CD4-positive, CD25-positive, alpha-beta regulatory T cell (primary cell): ENCODE measurements at regions not wholly inside any gene's neighbourhood (a gene's known extent, or its start where the extent isn't known, plus 50 kb on each side); places are given as distances from the start of the nearest gene placed in this dataset.
A peak's percentile ranks its signal among the peaks of the same experiment; 100 is the strongest.
"Not testable (repeated sequence)": the region's sequence is repeated elsewhere in the genome, so short reads cannot be mapped to it uniquely, and the experiment has no call there.

Source experiments
- ATAC-seq, 2 donors: fragments of 150-1000 bp; cut with Tn5 transposase; one replicate each; pipeline ENCODE4 v1.10.0; 2021; ENCODE audit warnings: low read depth in 2 of 2, moderate number of reproducible peaks in 2 of 2, moderate library complexity in 1 of 2
- DNase-seq, 3 donors: peaks; one replicate each; pipeline versions ENCODE4 v3.0.0 to v3.0.0-alpha.2; 2012 to 2022; ENCODE audit warnings: mixed read lengths in 1 of 3
- H3K27ac ChIP-seq: one replicate; pipeline ENCODE4 v1.7.0; 2013; ENCODE audit warnings: mild to moderate bottlenecking, low read length; ENCODE audit not compliant: insufficient read depth, poor library complexity, severe bottlenecking
- H3K27me3 ChIP-seq: one replicate; pipeline ENCODE4 v1.7.0; 2013; ENCODE audit warnings: low read length; ENCODE audit not compliant: control insufficient read depth, insufficient read depth
- H3K36me3 ChIP-seq: one replicate; pipeline ENCODE4 v1.7.0; 2013; ENCODE audit warnings: mild to moderate bottlenecking, low read length, moderate library complexity; ENCODE audit not compliant: control insufficient read depth, insufficient read depth
- H3K4me1 ChIP-seq: 2 replicates; pipeline ENCODE4 v1.7.0; 2013; ENCODE audit warnings: mild to moderate bottlenecking, low read length; ENCODE audit not compliant: insufficient read depth, control insufficient read depth, poor library complexity, severe bottlenecking
- H3K4me3 ChIP-seq: one replicate; pipeline ENCODE4 v1.7.0; 2013; ENCODE audit warnings: low read depth, mild to moderate bottlenecking, low read length, moderate library complexity
- H3K9me3 ChIP-seq, 2 experiments: 1 replicate in 1 of 2; 2 replicates in 1 of 2; pipeline ENCODE4 v1.7.0; 2013; ENCODE audit warnings: low read length in 2 of 2, mild to moderate bottlenecking in 1 of 2, moderate library complexity in 1 of 2; ENCODE audit not compliant: control insufficient read depth in 2 of 2
- H3K27ac Mint-ChIP-seq, 3 donors: one replicate each; pipeline ENCODE4 v1.8.0; 2020 to 2022; ENCODE audit warnings: mild to moderate bottlenecking in 3 of 3, mixed read lengths in 3 of 3, moderate library complexity in 2 of 3
- H3K27me3 Mint-ChIP-seq: one replicate; pipeline ENCODE4 v1.8.0; 2022; ENCODE audit warnings: mild to moderate bottlenecking, mixed read lengths
- H3K36me3 Mint-ChIP-seq: one replicate; pipeline ENCODE4 v1.8.0; 2020; ENCODE audit warnings: mixed read lengths
- H3K4me1 Mint-ChIP-seq, 4 donors: one replicate each; pipeline ENCODE4 v1.8.0; 2020 to 2022; ENCODE audit warnings: mixed read lengths in 4 of 4, mild to moderate bottlenecking in 1 of 4
- H3K4me3 Mint-ChIP-seq, 4 donors: one replicate each; pipeline ENCODE4 v1.8.0; 2020 to 2022; ENCODE audit warnings: mild to moderate bottlenecking in 4 of 4, mixed read lengths in 4 of 4, moderate library complexity in 3 of 4
- H3K9me3 Mint-ChIP-seq, 7 donors: one replicate each; pipeline ENCODE4 v1.8.0; 2020 to 2022; ENCODE audit warnings: mixed read lengths in 7 of 7, mild to moderate bottlenecking in 3 of 7, moderate library complexity in 2 of 7

GRCh38 chr1:199946305-199947155, 81.0 kb upstream of the NR5A2 start:
- no peak overlapping the region for H3K27ac Mint-ChIP-seq
- no peaks in the 10 kb centered on the region for H3K9me3 ChIP-seq
- no peaks in the 10 kb centered on the region for H3K36me3 Mint-ChIP-seq
- peaks cover 44% of the 10 kb centered on the region for H3K27me3 Mint-ChIP-seq
- H3K27ac ChIP-seq = no peak overlapping the region
- H3K4me3 Mint-ChIP-seq = no peak overlapping the region
- no peaks in the 10 kb centered on the region for H3K4me1 ChIP-seq
- no peaks in the 10 kb centered on the region for H3K36me3 ChIP-seq
- H3K4me1 Mint-ChIP-seq = peaks cover 0 to 7% (median 4%) of the 10 kb centered on the region in 4 donors
- no peak overlapping the region for H3K4me3 ChIP-seq
- DNase-seq (no peak), ATAC-seq (no peak)
- peaks cover 6% of the 10 kb centered on the region for H3K27me3 ChIP-seq
- peaks cover 0 to 4% (median 0%) of the 10 kb centered on the region in 7 donors for H3K9me3 Mint-ChIP-seq

- Mint-ChIP-seq H3K9me3 (peaks cover 0 to 4% (median 0%) of the 10 kb centered on the region in 7 donors), H3K27me3 (peaks cover 37% of the 10 kb centered on the region), H3K27ac (no peak overlapping the region), H3K36me3 (no peaks in the 10 kb centered on the region), H3K4me1 (no peaks in the 10 kb centered on the region), H3K4me3 (no peak overlapping the region)
- no peaks in the 10 kb centered on the region for H3K9me3 ChIP-seq
- ATAC-seq = no peak
- H3K4me3 ChIP-seq = no peak overlapping the region
- peaks cover 6% of the 10 kb centered on the region for H3K27me3 ChIP-seq
- H3K27ac ChIP-seq = no peak overlapping the region
- peak in 1 of 3 donors; percentile 71 for DNase-seq
- H3K4me1 ChIP-seq = no peaks in the 10 kb centered on the region
- no peaks in the 10 kb centered on the region for H3K36me3 ChIP-seq
These were observed 78.8 kb upstream of the NR5A2 start for GRCh38 chr1:199948587-199949280.

GRCh38 chr1:199951005-199951404, 76.5 kb upstream of the NR5A2 start:
- not testable (repeated sequence) for H3K4me1 Mint-ChIP-seq, DNase-seq, H3K27ac Mint-ChIP-seq, ATAC-seq, H3K4me1 ChIP-seq, H3K36me3 Mint-ChIP-seq, H3K27ac ChIP-seq, H3K4me3 Mint-ChIP-seq, H3K27me3 ChIP-seq, H3K4me3 ChIP-seq, H3K36me3 ChIP-seq, H3K9me3 Mint-ChIP-seq, H3K9me3 ChIP-seq
- H3K27me3 Mint-ChIP-seq = peaks cover 27% of the 10 kb centered on the region

GRCh38 chr1:199953651-199954050, 73.9 kb upstream of the NR5A2 start:
- Histone ChIP-seq H3K4me3 (no peak overlapping the region), H3K4me1 (no peaks in the 10 kb centered on the region), H3K9me3 (peaks cover 0 to 7% of the 10 kb centered on the region in 2 experiments), H3K27ac (no peak overlapping the region), H3K27me3 (no peaks in the 10 kb centered on the region), H3K36me3 (no peaks in the 10 kb centered on the region)
- H3K27me3 Mint-ChIP-seq = peaks cover 16% of the 10 kb centered on the region
- H3K4me1 Mint-ChIP-seq = no peaks in the 10 kb centered on the region
- no peak overlapping the region for H3K4me3 Mint-ChIP-seq
- no peak overlapping the region for H3K27ac Mint-ChIP-seq
- DNase-seq (no peak), ATAC-seq (no peak)
- peaks cover 0 to 1% (median 0%) of the 10 kb centered on the region in 7 donors for H3K9me3 Mint-ChIP-seq
- no peaks in the 10 kb centered on the region for H3K36me3 Mint-ChIP-seq

GRCh38 chr1:199954699-199955098, 72.8 kb upstream of the NR5A2 start:
- peaks cover 0 to 7% of the 10 kb centered on the region in 2 experiments for H3K9me3 ChIP-seq
- Mint-ChIP-seq H3K4me3 (no peak overlapping the region), H3K4me1 (no peaks in the 10 kb centered on the region), H3K27ac (no peak overlapping the region), H3K27me3 (peaks cover 15% of the 10 kb centered on the region), H3K9me3 (peaks cover 0 to 1% (median 0%) of the 10 kb centered on the region in 7 donors), H3K36me3 (no peaks in the 10 kb centered on the region)
- DNase-seq = peak in 1 of 3 donors; percentile 10
- no peak overlapping the region for H3K4me3 ChIP-seq
- ATAC-seq = no peak
- H3K36me3 ChIP-seq = no peaks in the 10 kb centered on the region
- H3K27ac ChIP-seq = no peak overlapping the region
- H3K27me3 ChIP-seq = no peaks in the 10 kb centered on the region
- no peaks in the 10 kb centered on the region for H3K4me1 ChIP-seq

- DNase-seq = no peak
- H3K36me3 Mint-ChIP-seq = no peaks in the 10 kb centered on the region
- H3K4me3 Mint-ChIP-seq = no peak overlapping the region
- Histone ChIP-seq H3K27me3 (no peaks in the 10 kb centered on the region), H3K36me3 (no peaks in the 10 kb centered on the region), H3K9me3 (peaks cover 0 to 7% of the 10 kb centered on the region in 2 experiments), H3K4me3 (no peak overlapping the region), H3K27ac (no peak overlapping the region), H3K4me1 (no peaks in the 10 kb centered on the region)
- H3K27ac Mint-ChIP-seq = no peak overlapping the region
- H3K27me3 Mint-ChIP-seq = peaks cover 15% of the 10 kb centered on the region
- no peaks in the 10 kb centered on the region for H3K4me1 Mint-ChIP-seq
- peaks cover 0 to 1% (median 0%) of the 10 kb centered on the region in 7 donors for H3K9me3 Mint-ChIP-seq
- ATAC-seq = no peak
These were observed 72.3 kb upstream of the NR5A2 start for GRCh38 chr1:199955235-199955634.

- no peaks in the 10 kb centered on the region for H3K4me1 ChIP-seq
- H3K27ac Mint-ChIP-seq = no peak overlapping the region
These were observed 71.5 kb upstream of the NR5A2 start for GRCh38 chr1:199956005-199956404.

More at GRCh38 chr1:199956005-199956404, 71.5 kb upstream of the NR5A2 start:
- no peak overlapping the region for H3K27ac ChIP-seq
- no peaks in the 10 kb centered on the region for H3K4me1 Mint-ChIP-seq
- no peak overlapping the region for H3K4me3 Mint-ChIP-seq
- no peak for ATAC-seq
- peaks cover 0 to 7% of the 10 kb centered on the region in 2 experiments for H3K9me3 ChIP-seq
- peaks cover 0 to 1% (median 0%) of the 10 kb centered on the region in 7 donors for H3K9me3 Mint-ChIP-seq
- H3K36me3 Mint-ChIP-seq = no peaks in the 10 kb centered on the region
- H3K36me3 ChIP-seq = no peaks in the 10 kb centered on the region
- no peak for DNase-seq
- no peak overlapping the region for H3K4me3 ChIP-seq
- no peaks in the 10 kb centered on the region for H3K27me3 ChIP-seq
- H3K27me3 Mint-ChIP-seq = peaks cover 14% of the 10 kb centered on the region
